ENCODE measurements at regions not wholly inside any gene's neighbourhood (a gene's known extent, or its start where the extent isn't known, plus 50 kb on each side); places are given as distances from the start of the nearest gene placed in this dataset.

- DNase-seq (ENCODE audit: low spot score), result peak; percentile 58
Measured at GRCh38 chr14:22047115-22047514, 373.5 kb upstream of the OR4E1 start.

- no peak for DNase-seq (ENCODE audit: low spot score)
Measured at GRCh38 chr14:22046063-22046462, 372.4 kb upstream of the OR4E1 start.

GRCh38 chr14:22044193-22044592 lies 370.6 kb upstream of the OR4E1 start:
- no peak for DNase-seq (ENCODE audit: low spot score)

- DNase-seq (ENCODE audit: low spot score), result no peak
Measured at GRCh38 chr14:22040781-22041125, 367.1 kb upstream of the OR4E1 start.

GRCh38 chr14:22039938-22040780 lies 366.5 kb upstream of the OR4E1 start:
- DNase-seq (ENCODE audit: low spot score), result peak; percentile 46

GRCh38 chr14:22036541-22037239 lies 363.1 kb upstream of the OR4E1 start:
- DNase-seq (ENCODE audit: low spot score), result no peak

- no peak for DNase-seq (ENCODE audit: low spot score)
Measured at GRCh38 chr14:22026527-22026926, 352.9 kb upstream of the OR4E1 start.

GRCh38 chr14:22025879-22026278 lies 352.3 kb upstream of the OR4E1 start:
- no peak for DNase-seq (ENCODE audit: low spot score)

- no peak for DNase-seq (ENCODE audit: low spot score)
Measured at GRCh38 chr14:22024137-22024536, 350.5 kb upstream of the OR4E1 start.

- DNase-seq (ENCODE audit: low spot score), result no peak
Measured at GRCh38 chr14:22018890-22019289, 345.3 kb upstream of the OR4E1 start.

GRCh38 chr14:22012452-22012851 lies 338.8 kb upstream of the OR4E1 start:
- DNase-seq (ENCODE audit: low spot score), result no peak

- DNase-seq (ENCODE audit: low spot score), result no peak
Measured at GRCh38 chr14:22011253-22011642, 337.6 kb upstream of the OR4E1 start.

GRCh38 chr14:22010545-22011252 lies 337.1 kb upstream of the OR4E1 start:
- no peak for DNase-seq (ENCODE audit: low spot score)

GRCh38 chr14:22008766-22009165 lies 335.1 kb upstream of the OR4E1 start:
- DNase-seq (ENCODE audit: low spot score), result no peak

- DNase-seq (ENCODE audit: low spot score), result no peak
Measured at GRCh38 chr14:22007784-22008412, 334.3 kb upstream of the OR4E1 start.

GRCh38 chr14:22007363-22007762 lies 333.7 kb upstream of the OR4E1 start:
- DNase-seq (ENCODE audit: low spot score), result no peak

GRCh38 chr14:22003461-22003860 lies 329.8 kb upstream of the OR4E1 start:
- DNase-seq (ENCODE audit: low spot score), result no peak

- no peak for DNase-seq (ENCODE audit: low spot score)
Measured at GRCh38 chr14:22002860-22003284, 329.3 kb upstream of the OR4E1 start.

- peak; percentile 5 for DNase-seq (ENCODE audit: low spot score)
Measured at GRCh38 chr14:21999402-21999801, 325.8 kb upstream of the OR4E1 start.

- peak; percentile 38 for DNase-seq (ENCODE audit: low spot score)
Measured at GRCh38 chr14:21997300-21997699, 323.7 kb upstream of the OR4E1 start.

GRCh38 chr14:21995332-21995731 lies 321.7 kb upstream of the OR4E1 start:
- no peak for DNase-seq (ENCODE audit: low spot score)

- DNase-seq (ENCODE audit: low spot score), result no peak
Measured at GRCh38 chr14:21993837-21994236, 320.2 kb upstream of the OR4E1 start.

Data from SW480 (cell line).